ENCODE measurements at regions not wholly inside any gene's neighbourhood (a gene's known extent, or its start where the extent isn't known, plus 50 kb on each side); places are given as distances from the start of the nearest gene placed in this dataset.

- TF ChIP-seq POLR2A (IDR thresholded peaks at IDR 0.05) (no peak), CTCF (IDR thresholded peaks at IDR 0.05) (no peak)
These were observed 211.5 kb downstream of the SEC61B start for GRCh38 chr9:99433555-99433954.

All from uterus (tissue), 2 donors.